Epithelial cell of prostate (primary cell): ENCODE measurements at regions not wholly inside any gene's neighbourhood (a gene's known extent, or its start where the extent isn't known, plus 50 kb on each side); places are given as distances from the start of the nearest gene placed in this dataset.
"Not testable (repeated sequence)": the region's sequence is repeated elsewhere in the genome, so short reads cannot be mapped to it uniquely, and the experiment has no call there.

Experiments
- DNase-seq: peaks from one replicate; pipeline ENCODE4 v3.0.0-alpha.2; 2011; ENCODE audit warnings: low read depth, low spot score
- H3K27ac ChIP-seq: fragments of 450-650 bp; 2 replicates; pipeline ENCODE4 v1.5.1; 2017; ENCODE audit warnings: mild to moderate bottlenecking

GRCh38 chr5:152456815-152457443 lies 51.9 kb upstream of the NMUR2 start:
- no peak for DNase-seq
- no peak overlapping the region for H3K27ac ChIP-seq

GRCh38 chr5:152462021-152462721 lies 57.1 kb upstream of the NMUR2 start:
- H3K27ac ChIP-seq: no peak overlapping the region
- no peak for DNase-seq

DNA sequence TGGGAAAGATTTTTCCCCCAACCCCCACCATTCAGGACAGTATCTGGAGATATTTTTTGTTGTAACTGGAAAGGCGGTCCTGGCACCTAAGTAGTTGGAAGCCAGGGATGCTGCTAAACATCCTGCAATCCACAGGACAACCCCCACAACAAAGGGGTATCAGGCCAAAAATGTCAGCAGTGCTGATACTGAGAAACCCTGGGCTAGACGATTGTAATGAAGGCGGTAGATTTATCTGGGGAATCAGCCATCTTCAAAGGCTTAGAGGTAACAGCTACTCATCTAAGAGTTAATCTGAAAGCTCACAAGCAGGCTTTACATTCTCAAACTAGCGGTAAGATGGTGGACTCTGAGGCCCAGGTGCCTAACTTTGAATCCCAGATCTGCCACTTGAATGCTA lies 59.0 kb upstream of the NMUR2 start:
- no peak overlapping the region for H3K27ac ChIP-seq
- DNase-seq: no peak

- no peak overlapping the region for H3K27ac ChIP-seq
- no peak for DNase-seq
Observed at GRCh38 chr5:152465140-152465539, 60.1 kb upstream of the NMUR2 start.

- H3K27ac ChIP-seq: no peak overlapping the region
- no peak for DNase-seq
Observed at GRCh38 chr5:152466085-152466745, 61.1 kb upstream of the NMUR2 start.

DNA sequence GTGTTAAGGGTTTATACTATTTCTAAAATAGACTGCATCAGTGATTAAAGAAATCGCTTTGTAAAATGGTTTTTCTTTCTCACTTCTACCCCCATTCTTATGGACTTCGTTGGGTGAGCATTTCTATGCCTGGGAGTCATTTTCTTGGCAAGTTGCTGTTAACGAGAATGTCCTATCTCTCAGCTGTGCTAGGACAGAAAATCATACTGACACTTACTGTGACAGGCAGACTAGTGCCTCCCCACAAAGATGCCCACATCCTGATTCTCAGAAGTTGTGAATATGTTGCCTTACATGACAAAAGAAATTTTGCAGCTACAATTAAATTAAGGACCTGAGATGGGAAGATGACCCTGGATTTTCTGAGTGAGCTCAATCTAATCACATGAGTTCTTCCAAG lies 65.1 kb upstream of the NMUR2 start:
- no peak for DNase-seq
- H3K27ac ChIP-seq: no peak overlapping the region

- no peak overlapping the region for H3K27ac ChIP-seq
- DNase-seq: no peak
Observed at GRCh38 chr5:152472083-152472482, 67.0 kb upstream of the NMUR2 start.

- no peak overlapping the region for H3K27ac ChIP-seq
- DNase-seq: no peak
Observed at GRCh38 chr5:152474961-152475360, 69.9 kb upstream of the NMUR2 start.

DNA sequence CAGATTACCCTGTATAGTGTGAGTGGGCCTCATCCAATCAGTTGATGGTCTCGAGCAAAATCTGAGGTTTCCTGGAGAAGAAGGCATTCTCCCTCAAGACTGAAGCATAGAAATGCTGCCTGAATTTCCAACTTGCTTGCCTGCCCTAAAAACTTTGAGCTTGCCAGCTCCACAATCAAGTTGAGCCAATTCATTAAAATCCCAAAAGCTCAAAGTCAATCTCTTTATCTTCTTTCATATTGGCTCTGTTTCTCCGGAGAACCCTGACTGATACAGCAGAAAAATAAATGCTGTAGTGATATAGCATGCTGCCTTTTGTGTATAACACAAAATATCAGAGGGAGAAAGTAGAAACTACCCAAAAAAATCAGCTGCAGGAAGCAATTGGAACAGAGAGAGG lies 72.5 kb upstream of the NMUR2 start:
- no peak for DNase-seq
- H3K27ac ChIP-seq: no peak overlapping the region

GRCh38 chr5:152479866-152480265 lies 74.8 kb upstream of the NMUR2 start:
- not testable (repeated sequence) for DNase-seq, H3K27ac ChIP-seq

- DNase-seq, H3K27ac ChIP-seq: not testable (repeated sequence)
Observed at GRCh38 chr5:152480677-152481076, 75.6 kb upstream of the NMUR2 start.

GRCh38 chr5:152487130-152487529 lies 82.1 kb upstream of the NMUR2 start:
- H3K27ac ChIP-seq: no peak overlapping the region
- no peak for DNase-seq

DNA sequence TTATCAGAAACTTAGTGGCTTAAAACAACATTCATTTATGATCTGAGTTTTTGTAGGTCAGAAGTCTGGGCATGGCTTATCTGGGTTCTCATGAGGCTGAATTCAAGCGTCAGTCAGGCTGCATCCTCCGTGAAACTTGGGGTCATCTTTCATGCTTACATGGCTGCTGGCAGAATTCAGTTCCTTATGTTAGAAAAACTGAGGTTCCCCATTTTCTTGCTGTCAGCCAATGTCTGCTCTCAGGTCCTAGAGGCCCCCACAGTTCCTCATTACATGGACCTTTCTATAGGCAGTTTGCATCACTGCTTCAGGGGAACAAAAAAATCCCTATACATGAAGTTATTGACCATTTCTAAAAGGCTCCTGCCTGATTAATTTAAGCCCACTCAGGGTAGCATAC lies 83.8 kb upstream of the NMUR2 start:
- no peak overlapping the region for H3K27ac ChIP-seq
- DNase-seq: no peak

DNA sequence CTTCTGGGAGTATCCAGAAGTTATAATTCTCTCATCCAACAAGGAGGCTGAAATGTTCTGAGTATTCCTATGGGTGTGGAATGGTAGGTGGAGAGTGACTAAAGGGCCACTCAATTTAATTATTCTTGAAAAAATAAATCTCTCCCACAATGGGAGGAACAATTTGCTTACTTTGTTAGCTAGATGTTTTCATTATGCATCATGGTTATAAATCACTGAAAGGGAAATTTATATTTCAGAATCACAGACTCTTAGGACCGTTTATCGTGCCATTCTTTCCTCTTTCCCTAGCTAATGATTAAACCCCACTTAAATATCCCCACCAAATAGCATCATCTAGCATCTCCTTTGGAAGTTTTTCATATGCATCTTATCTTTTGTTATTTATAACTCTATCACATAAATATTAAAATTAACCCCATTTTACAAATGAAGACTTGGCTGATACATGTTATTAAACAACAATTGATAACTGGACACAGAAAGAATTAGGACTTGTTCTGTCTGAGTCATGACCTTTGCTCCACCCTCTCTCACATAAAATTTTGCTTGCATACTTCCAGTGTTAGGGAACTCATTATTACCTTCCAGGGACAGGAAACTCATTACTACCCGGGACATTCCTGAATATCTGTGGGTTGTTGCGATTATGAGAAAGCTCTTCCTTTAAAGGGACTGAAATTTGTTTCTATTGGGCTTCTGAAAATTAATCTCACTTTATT lies 94.9 kb upstream of the NMUR2 start:
- no peak overlapping the region for H3K27ac ChIP-seq
- DNase-seq: no peak

- no peak overlapping the region for H3K27ac ChIP-seq
- DNase-seq: no peak
Observed at GRCh38 chr5:152501294-152501693, 96.2 kb upstream of the NMUR2 start.

DNA sequence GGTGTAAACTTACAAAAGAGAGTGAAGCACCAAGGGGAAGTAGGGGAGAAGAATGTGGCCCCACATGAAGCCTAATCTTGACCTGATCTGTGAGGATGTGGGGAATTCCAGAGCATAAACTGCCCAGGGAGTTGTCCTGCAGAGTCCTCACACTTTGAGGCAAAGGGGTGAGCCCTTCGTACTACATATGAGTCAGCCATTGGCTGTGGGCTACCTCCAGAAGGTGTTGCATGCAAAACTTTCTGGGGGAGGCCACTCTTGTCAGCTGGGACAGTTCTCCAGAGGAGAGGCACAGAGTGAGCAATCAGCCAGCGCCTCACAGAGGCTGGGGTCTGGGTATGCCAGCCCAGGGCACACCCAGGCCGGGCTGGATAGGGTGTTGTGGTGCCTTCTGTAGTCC lies 98.1 kb upstream of the NMUR2 start:
- DNase-seq: no peak
- H3K27ac ChIP-seq: no peak overlapping the region

GRCh38 chr5:152505442-152506042 lies 100.5 kb upstream of the NMUR2 start:
- DNase-seq: no peak

DNA sequence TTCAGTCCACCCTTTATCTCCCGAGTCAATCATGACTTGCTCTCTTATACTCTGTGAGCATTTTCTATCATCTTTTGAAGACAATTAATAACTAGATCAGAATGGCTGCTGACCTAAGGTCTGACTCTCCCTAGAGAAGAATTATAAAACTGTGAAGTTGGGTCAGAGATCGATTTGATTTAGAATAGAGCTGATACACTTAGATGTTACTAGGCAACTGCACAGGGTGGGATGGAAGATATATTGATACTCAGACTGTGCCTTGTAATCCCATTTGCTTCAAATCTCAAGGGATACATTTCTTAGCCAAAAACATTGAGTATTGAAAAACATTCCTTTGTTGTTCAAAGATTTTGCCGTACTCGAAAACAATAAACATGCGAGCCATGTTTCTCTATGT lies 106.0 kb upstream of the NMUR2 start:
- H3K27ac ChIP-seq: no peak overlapping the region
- no peak for DNase-seq

More at GRCh38 chr5:152505442-152506042, 100.5 kb upstream of the NMUR2 start:
- no peak overlapping the region for H3K27ac ChIP-seq

- H3K27ac ChIP-seq: no peak overlapping the region
- DNase-seq: no peak
Observed at GRCh38 chr5:152511531-152512132, 106.6 kb upstream of the NMUR2 start.

DNA sequence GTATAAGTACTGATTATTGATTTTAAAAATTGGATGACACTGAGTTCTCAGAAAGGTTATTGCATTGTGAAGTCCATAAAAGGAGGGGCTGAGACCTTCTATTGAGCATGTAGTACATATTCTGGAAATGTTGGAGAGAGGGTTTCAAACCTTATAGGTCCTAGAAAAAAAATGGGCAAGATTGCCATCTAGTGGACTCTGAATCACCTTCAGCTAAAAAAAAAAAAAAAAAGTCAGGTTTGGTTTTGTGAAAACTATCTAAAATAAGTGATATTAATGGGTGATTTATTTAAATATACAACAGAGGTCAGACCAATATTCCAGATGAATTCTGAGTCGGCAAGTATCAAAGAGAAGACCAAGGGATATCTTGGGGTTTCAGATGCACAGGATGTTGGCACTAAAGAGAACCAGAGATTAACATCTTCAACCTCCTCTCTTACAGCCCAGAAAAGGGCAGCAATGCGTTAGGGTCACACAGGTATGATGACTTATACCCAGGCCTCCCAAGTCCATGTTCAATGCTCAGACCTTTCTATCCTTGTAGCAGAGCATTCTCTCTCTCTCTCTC lies 109.8 kb upstream of the NMUR2 start:
- no peak overlapping the region for H3K27ac ChIP-seq
- no peak for DNase-seq
